H1 (cell line): ENCODE measurements at regions not wholly inside any gene's neighbourhood (a gene's known extent, or its start where the extent isn't known, plus 50 kb on each side); places are given as distances from the start of the nearest gene placed in this dataset.

ENCODE experiments used
- ASH2L ChIP-seq: fragments of 200-600, 300-600 bp; sonication (generic); IDR thresholded peaks from one replicate; pipeline ENCODE4 v1.7.1; 2017; ENCODE audit warnings: low read length
- CBX8 ChIP-seq: fragments of 300-800, 300-1000 bp; sonication (generic); IDR thresholded peaks from 2 replicates; pipeline ENCODE4 v1.7.1; 2016; ENCODE audit warnings: low read depth, low read length, borderline replicate concordance
- CHD1 ChIP-seq: IDR thresholded peaks from 2 replicates; pipeline ENCODE4 v1.6.1; 2012; ENCODE audit warnings: low read depth, low read length, improper control_type of control experiment
- FOSL1 ChIP-seq: IDR thresholded peaks from 2 replicates; pipeline ENCODE4 v1.6.1; 2011; ENCODE audit warnings: mild to moderate bottlenecking, low read depth, low read length, moderate library complexity; ENCODE audit not compliant: insufficient read depth
- HDAC2 ChIP-seq, 2 experiments: fragments of 300-600 bp in 1 of 2; sonication (generic) in 1 of 2; IDR thresholded peaks; 2 replicates each; pipeline ENCODE4 v1.6.1; 2011 to 2012; ENCODE audit warnings: low read depth in 2 of 2, low read length in 2 of 2, mild to moderate bottlenecking in 2 of 2, moderate library complexity in 2 of 2, borderline replicate concordance in 1 of 2, inconsistent platforms in 1 of 2
- HDAC6 ChIP-seq: IDR thresholded peaks from one replicate; pipeline ENCODE4 v1.7.1; 2012; ENCODE audit warnings: low read depth, mild to moderate bottlenecking, inconsistent platforms, low read length, moderate library complexity
- JUN ChIP-seq: IDR thresholded peaks from 2 replicates; pipeline ENCODE4 v1.6.1; 2011; ENCODE audit warnings: low read depth, mild to moderate bottlenecking, improper control_type of control experiment, low read length
- KDM5A ChIP-seq: fragments of 200-600 bp; IDR thresholded peaks from 2 replicates; pipeline ENCODE4 v1.7.1; 2012; ENCODE audit warnings: mild to moderate bottlenecking, low read length, inconsistent platforms, mixed read lengths
- PHF8 ChIP-seq: fragments of 200-600 bp; sonication (generic); conservative IDR thresholded peaks from 2 replicates; pipeline ENCODE4 v1.7.1; 2012; ENCODE audit warnings: low read depth, mild to moderate bottlenecking, inconsistent platforms, low read length, moderate library complexity
- RNF2 ChIP-seq: fragments of 200-900, 300-1000 bp; sonication (generic); IDR thresholded peaks from 2 replicates; pipeline ENCODE4 v1.7.1; 2016; ENCODE audit warnings: borderline replicate concordance, low read depth, mild to moderate bottlenecking, antibody characterized with exemption, low read length; ENCODE audit not compliant: poor library complexity, severe bottlenecking; ENCODE audit errors: missing control alignments
- SIRT6 ChIP-seq: IDR thresholded peaks from one replicate; pipeline ENCODE4 v1.7.1; 2012; ENCODE audit warnings: low read length, inconsistent platforms
- TF ChIP-seq, protein P1 (sequence below): fragments of 300-600 bp; sonication (generic); IDR thresholded peaks from 2 replicates; pipeline ENCODE4 v1.7.1; 2012; ENCODE audit warnings: low read length, moderate library complexity, mild to moderate bottlenecking, inconsistent platforms; ENCODE audit not compliant: insufficient replicate concordance

DNA sequence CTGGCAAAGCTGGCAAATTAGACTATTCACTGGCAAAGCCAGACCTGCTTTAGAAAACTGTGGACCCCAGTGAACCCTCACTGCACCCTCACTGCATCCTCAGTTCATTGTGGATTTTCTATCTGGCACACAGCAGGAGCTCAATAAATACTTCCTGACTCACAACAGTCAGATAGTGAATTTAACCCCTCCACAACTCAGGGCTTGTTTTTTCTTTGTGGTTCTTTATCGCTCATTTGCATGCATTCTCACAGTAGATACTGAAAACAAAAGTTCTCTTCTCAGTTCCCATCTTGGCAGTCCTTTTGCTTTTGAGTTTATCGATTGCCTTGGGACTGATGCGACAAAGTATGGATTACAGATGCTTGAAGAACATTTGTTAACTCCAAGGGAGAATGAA, 99.8 kb downstream of the ACTL7B start (continued):
- TF ChIP-seq, protein P1, sequence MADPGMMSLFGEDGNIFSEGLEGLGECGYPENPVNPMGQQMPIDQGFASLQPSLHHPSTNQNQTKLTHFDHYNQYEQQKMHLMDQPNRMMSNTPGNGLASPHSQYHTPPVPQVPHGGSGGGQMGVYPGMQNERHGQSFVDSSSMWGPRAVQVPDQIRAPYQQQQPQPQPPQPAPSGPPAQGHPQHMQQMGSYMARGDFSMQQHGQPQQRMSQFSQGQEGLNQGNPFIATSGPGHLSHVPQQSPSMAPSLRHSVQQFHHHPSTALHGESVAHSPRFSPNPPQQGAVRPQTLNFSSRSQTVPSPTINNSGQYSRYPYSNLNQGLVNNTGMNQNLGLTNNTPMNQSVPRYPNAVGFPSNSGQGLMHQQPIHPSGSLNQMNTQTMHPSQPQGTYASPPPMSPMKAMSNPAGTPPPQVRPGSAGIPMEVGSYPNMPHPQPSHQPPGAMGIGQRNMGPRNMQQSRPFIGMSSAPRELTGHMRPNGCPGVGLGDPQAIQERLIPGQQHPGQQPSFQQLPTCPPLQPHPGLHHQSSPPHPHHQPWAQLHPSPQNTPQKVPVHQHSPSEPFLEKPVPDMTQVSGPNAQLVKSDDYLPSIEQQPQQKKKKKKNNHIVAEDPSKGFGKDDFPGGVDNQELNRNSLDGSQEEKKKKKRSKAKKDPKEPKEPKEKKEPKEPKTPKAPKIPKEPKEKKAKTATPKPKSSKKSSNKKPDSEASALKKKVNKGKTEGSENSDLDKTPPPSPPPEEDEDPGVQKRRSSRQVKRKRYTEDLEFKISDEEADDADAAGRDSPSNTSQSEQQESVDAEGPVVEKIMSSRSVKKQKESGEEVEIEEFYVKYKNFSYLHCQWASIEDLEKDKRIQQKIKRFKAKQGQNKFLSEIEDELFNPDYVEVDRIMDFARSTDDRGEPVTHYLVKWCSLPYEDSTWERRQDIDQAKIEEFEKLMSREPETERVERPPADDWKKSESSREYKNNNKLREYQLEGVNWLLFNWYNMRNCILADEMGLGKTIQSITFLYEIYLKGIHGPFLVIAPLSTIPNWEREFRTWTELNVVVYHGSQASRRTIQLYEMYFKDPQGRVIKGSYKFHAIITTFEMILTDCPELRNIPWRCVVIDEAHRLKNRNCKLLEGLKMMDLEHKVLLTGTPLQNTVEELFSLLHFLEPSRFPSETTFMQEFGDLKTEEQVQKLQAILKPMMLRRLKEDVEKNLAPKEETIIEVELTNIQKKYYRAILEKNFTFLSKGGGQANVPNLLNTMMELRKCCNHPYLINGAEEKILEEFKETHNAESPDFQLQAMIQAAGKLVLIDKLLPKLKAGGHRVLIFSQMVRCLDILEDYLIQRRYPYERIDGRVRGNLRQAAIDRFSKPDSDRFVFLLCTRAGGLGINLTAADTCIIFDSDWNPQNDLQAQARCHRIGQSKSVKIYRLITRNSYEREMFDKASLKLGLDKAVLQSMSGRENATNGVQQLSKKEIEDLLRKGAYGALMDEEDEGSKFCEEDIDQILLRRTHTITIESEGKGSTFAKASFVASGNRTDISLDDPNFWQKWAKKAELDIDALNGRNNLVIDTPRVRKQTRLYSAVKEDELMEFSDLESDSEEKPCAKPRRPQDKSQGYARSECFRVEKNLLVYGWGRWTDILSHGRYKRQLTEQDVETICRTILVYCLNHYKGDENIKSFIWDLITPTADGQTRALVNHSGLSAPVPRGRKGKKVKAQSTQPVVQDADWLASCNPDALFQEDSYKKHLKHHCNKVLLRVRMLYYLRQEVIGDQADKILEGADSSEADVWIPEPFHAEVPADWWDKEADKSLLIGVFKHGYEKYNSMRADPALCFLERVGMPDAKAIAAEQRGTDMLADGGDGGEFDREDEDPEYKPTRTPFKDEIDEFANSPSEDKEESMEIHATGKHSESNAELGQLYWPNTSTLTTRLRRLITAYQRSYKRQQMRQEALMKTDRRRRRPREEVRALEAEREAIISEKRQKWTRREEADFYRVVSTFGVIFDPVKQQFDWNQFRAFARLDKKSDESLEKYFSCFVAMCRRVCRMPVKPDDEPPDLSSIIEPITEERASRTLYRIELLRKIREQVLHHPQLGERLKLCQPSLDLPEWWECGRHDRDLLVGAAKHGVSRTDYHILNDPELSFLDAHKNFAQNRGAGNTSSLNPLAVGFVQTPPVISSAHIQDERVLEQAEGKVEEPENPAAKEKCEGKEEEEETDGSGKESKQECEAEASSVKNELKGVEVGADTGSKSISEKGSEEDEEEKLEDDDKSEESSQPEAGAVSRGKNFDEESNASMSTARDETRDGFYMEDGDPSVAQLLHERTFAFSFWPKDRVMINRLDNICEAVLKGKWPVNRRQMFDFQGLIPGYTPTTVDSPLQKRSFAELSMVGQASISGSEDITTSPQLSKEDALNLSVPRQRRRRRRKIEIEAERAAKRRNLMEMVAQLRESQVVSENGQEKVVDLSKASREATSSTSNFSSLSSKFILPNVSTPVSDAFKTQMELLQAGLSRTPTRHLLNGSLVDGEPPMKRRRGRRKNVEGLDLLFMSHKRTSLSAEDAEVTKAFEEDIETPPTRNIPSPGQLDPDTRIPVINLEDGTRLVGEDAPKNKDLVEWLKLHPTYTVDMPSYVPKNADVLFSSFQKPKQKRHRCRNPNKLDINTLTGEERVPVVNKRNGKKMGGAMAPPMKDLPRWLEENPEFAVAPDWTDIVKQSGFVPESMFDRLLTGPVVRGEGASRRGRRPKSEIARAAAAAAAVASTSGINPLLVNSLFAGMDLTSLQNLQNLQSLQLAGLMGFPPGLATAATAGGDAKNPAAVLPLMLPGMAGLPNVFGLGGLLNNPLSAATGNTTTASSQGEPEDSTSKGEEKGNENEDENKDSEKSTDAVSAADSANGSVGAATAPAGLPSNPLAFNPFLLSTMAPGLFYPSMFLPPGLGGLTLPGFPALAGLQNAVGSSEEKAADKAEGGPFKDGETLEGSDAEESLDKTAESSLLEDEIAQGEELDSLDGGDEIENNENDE: no peak
- no peak for TF ChIP-seq ASH2L
- no peak for TF ChIP-seq HDAC2 (IDR thresholded peaks at IDR 0.05; ENCODE audit: borderline replicate concordance in 1 of 2, low read depth in 2 of 2, low read length in 2 of 2)
- no peak for TF ChIP-seq KDM5A
- TF ChIP-seq CHD1: no peak
- no peak for TF ChIP-seq SIRT6
- no peak for TF ChIP-seq PHF8
- TF ChIP-seq FOSL1: no peak
- TF ChIP-seq CBX8: no peak
- no peak for TF ChIP-seq JUN
- no peak for TF ChIP-seq HDAC6
- no peak for TF ChIP-seq RNF2
